ENCODE measurements at regions not wholly inside any gene's neighbourhood (a gene's known extent, or its start where the extent isn't known, plus 50 kb on each side); places are given as distances from the start of the nearest gene placed in this dataset.

DNA sequence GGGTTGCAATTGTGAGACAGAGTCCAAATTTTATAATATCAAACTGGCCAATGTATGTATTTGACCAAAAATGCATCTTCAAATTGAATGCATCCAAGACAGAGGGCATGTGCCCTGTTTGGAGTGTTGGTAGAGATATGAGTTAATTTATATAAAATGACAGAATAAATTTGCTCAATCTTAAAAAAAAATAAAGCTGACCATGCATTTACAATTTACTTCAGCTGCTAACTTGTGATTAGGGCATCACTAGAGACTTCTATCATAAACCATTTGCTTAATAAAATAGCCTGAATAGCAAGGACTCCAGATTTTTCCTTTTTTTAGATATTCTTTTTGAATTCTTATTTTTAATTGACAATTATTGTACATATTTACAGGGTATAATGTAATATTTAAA is 1345.8 kb downstream of the CDH11 start:
- TF ChIP-seq, protein P1, sequence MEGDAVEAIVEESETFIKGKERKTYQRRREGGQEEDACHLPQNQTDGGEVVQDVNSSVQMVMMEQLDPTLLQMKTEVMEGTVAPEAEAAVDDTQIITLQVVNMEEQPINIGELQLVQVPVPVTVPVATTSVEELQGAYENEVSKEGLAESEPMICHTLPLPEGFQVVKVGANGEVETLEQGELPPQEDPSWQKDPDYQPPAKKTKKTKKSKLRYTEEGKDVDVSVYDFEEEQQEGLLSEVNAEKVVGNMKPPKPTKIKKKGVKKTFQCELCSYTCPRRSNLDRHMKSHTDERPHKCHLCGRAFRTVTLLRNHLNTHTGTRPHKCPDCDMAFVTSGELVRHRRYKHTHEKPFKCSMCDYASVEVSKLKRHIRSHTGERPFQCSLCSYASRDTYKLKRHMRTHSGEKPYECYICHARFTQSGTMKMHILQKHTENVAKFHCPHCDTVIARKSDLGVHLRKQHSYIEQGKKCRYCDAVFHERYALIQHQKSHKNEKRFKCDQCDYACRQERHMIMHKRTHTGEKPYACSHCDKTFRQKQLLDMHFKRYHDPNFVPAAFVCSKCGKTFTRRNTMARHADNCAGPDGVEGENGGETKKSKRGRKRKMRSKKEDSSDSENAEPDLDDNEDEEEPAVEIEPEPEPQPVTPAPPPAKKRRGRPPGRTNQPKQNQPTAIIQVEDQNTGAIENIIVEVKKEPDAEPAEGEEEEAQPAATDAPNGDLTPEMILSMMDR (IDR thresholded peaks at IDR 0.05): no peak
- TF ChIP-seq, protein P2, sequence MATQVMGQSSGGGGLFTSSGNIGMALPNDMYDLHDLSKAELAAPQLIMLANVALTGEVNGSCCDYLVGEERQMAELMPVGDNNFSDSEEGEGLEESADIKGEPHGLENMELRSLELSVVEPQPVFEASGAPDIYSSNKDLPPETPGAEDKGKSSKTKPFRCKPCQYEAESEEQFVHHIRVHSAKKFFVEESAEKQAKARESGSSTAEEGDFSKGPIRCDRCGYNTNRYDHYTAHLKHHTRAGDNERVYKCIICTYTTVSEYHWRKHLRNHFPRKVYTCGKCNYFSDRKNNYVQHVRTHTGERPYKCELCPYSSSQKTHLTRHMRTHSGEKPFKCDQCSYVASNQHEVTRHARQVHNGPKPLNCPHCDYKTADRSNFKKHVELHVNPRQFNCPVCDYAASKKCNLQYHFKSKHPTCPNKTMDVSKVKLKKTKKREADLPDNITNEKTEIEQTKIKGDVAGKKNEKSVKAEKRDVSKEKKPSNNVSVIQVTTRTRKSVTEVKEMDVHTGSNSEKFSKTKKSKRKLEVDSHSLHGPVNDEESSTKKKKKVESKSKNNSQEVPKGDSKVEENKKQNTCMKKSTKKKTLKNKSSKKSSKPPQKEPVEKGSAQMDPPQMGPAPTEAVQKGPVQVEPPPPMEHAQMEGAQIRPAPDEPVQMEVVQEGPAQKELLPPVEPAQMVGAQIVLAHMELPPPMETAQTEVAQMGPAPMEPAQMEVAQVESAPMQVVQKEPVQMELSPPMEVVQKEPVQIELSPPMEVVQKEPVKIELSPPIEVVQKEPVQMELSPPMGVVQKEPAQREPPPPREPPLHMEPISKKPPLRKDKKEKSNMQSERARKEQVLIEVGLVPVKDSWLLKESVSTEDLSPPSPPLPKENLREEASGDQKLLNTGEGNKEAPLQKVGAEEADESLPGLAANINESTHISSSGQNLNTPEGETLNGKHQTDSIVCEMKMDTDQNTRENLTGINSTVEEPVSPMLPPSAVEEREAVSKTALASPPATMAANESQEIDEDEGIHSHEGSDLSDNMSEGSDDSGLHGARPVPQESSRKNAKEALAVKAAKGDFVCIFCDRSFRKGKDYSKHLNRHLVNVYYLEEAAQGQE (IDR thresholded peaks at IDR 0.05; ENCODE audit: insufficient read depth in 1 of 2, low read depth in 2 of 2, low read length in 1 of 2): no peak
- TF ChIP-seq POLR2AphosphoS5 (IDR thresholded peaks at IDR 0.05; ENCODE audit: low read depth, low read length) (no peak), SIN3A (IDR thresholded peaks at IDR 0.05; ENCODE audit: borderline replicate concordance, insufficient read depth, low read depth, low read length) (no peak), TCF7L2 (IDR thresholded peaks at IDR 0.05; ENCODE audit: low read depth, low read length) (no peak)
